H1 (cell line): ENCODE measurements at regions not wholly inside any gene's neighbourhood (a gene's known extent, or its start where the extent isn't known, plus 50 kb on each side); places are given as distances from the start of the nearest gene placed in this dataset.

Experiments
- CTCF ChIA-PET: fragments of 300-600 bp; sonication (Branson Sonifier 250); formaldehyde crosslinking; loops from one replicate; lab custom pipeline; 2021; ENCODE audit not compliant: partially characterized antibody; lab: Charles Lee
- POLR2A ChIA-PET: fragments of 300-600 bp; sonication (Branson Sonifier 250); formaldehyde crosslinking; loops from one replicate; lab custom pipeline; 2021; ENCODE audit warnings: inconsistent platforms; ENCODE audit not compliant: partially characterized antibody; lab: Charles Lee
- DNase-seq, 2 experiments: peaks; one replicate each; pipeline versions ENCODE4 v3.0.0 to v3.0.0-alpha.2; 2010 to 2022; ENCODE audit warnings: low spot score in 2 of 2, low read depth in 1 of 2, mixed read lengths in 1 of 2
- FAIRE-seq: peaks from 2 replicates; lab custom pipeline; 2011; peaks lifted over from hg19 to GRCh38; lab: Jason Lieb, UNC
- H2AFZ ChIP-seq: 2 replicates; pipeline ENCODE4 v1.8.1; 2012; ENCODE audit warnings: low read length, inconsistent platforms
- H2AK5ac ChIP-seq: 2 replicates; pipeline ENCODE4 v1.6.1; 2013; ENCODE audit warnings: low read depth, low read length
- H2BK120ac ChIP-seq: replicated peaks from 2 replicates; pipeline ENCODE3; 2013; ENCODE audit warnings: low read depth, low read length, inconsistent platforms
- H2BK12ac ChIP-seq: 2 replicates; pipeline ENCODE4 v1.6.1; 2013; ENCODE audit warnings: low read depth, low read length
- H2BK15ac ChIP-seq: 2 replicates; pipeline ENCODE4 v1.6.1; 2013; ENCODE audit warnings: low read length
- H2BK20ac ChIP-seq: 2 replicates; pipeline ENCODE4 v1.6.1; 2013; ENCODE audit warnings: low read length
- H2BK5ac ChIP-seq: 2 replicates; pipeline ENCODE4 v1.6.1; 2013; ENCODE audit warnings: low read depth, low read length
- H3K14ac ChIP-seq: 2 replicates; pipeline ENCODE4 v1.6.1; 2013; ENCODE audit warnings: inconsistent platforms; ENCODE audit not compliant: insufficient read length
- H3K18ac ChIP-seq: 2 replicates; pipeline ENCODE4 v1.6.1; 2013; ENCODE audit warnings: low read length; ENCODE audit errors: extremely low read depth
- H3K23ac ChIP-seq: 2 replicates; pipeline ENCODE4 v1.6.1; 2013; ENCODE audit warnings: inconsistent platforms; ENCODE audit not compliant: insufficient read length
- H3K23me2 ChIP-seq: 2 replicates; pipeline ENCODE4 v1.6.1; 2013; ENCODE audit warnings: low read depth, low read length
- H3K27ac ChIP-seq: 2 replicates; pipeline ENCODE4 v1.6.1; 2011; ENCODE audit warnings: low read depth, low read length, inconsistent platforms
- H3K27me3 ChIP-seq, 4 experiments: replicated peaks in 1 of 4; 1 replicate in 1 of 4; 2 replicates in 3 of 4; pipeline versions ENCODE4 v1.6.1 to v1.8.1; 2011 to 2013; ENCODE audit warnings: low read length in 3 of 4, mild to moderate bottlenecking in 3 of 4, inconsistent platforms in 2 of 4, mixed read lengths in 2 of 4, moderate library complexity in 1 of 4; ENCODE audit not compliant: control insufficient read depth in 3 of 4, insufficient read depth in 3 of 4; ENCODE audit errors: extremely low read depth in 1 of 4
- H3K36me3 ChIP-seq, 4 experiments: 2 replicates each; pipeline versions ENCODE4 v1.6.1 to v1.8.1; 2011 to 2013; ENCODE audit warnings: mild to moderate bottlenecking in 4 of 4, low read length in 3 of 4, moderate library complexity in 2 of 4, control low read depth in 1 of 4, inconsistent platforms in 1 of 4; ENCODE audit not compliant: insufficient read depth in 4 of 4, control insufficient read depth in 2 of 4
- H3K4ac ChIP-seq: replicated peaks from 2 replicates; pipeline ENCODE3; 2013; ENCODE audit warnings: low read length, low read depth, mixed read lengths, inconsistent platforms; ENCODE audit not compliant: insufficient read length
- H3K4me1 ChIP-seq, 4 experiments: replicated peaks in 1 of 4; 1 replicate in 1 of 4; 2 replicates in 3 of 4; pipeline versions ENCODE4 v1.6.1 to v1.8.1; 2011 to 2013; ENCODE audit warnings: low read length in 3 of 4, inconsistent platforms in 2 of 4, mixed read lengths in 1 of 4; ENCODE audit not compliant: insufficient read depth in 4 of 4, control insufficient read depth in 3 of 4
- H3K4me2 ChIP-seq, 2 experiments: 2 replicates each; pipeline versions ENCODE4 v1.6.1 to v1.8.1; 2011 to 2013; ENCODE audit warnings: low read depth in 2 of 2, low read length in 2 of 2, control low read depth in 1 of 2, inconsistent platforms in 1 of 2, mild to moderate bottlenecking in 1 of 2; ENCODE audit not compliant: insufficient read depth in 1 of 2
- H3K4me3 ChIP-seq, 4 experiments: fragments of 200-600, 300-600 bp in 1 of 4; sonication (generic), shearing (Covaris generic), sonication (Bioruptor Twin) in 1 of 4; 2 replicates each; pipeline versions ENCODE4 v1.5.1 to v1.8.1; 2011 to 2016; ENCODE audit warnings: low read length in 4 of 4, low read depth in 3 of 4, control low read depth in 2 of 4, inconsistent platforms in 2 of 4, mild to moderate bottlenecking in 2 of 4, mixed read lengths in 1 of 4, moderate library complexity in 1 of 4; ENCODE audit not compliant: insufficient read depth in 2 of 4; ENCODE audit errors: extremely low read depth in 1 of 4
- H3K56ac ChIP-seq: replicated peaks from 2 replicates; pipeline ENCODE3; 2013; ENCODE audit warnings: low read depth, mild to moderate bottlenecking, mixed read lengths, low read length, inconsistent platforms; ENCODE audit not compliant: insufficient read length
- H3K79me1 ChIP-seq: 2 replicates; pipeline ENCODE4 v1.6.1; 2013; ENCODE audit warnings: low read depth, low read length, control low read depth
- H3K79me2 ChIP-seq, 2 experiments: 2 replicates each; pipeline versions ENCODE4 v1.6.1 to v1.8.1; 2012 to 2013; ENCODE audit warnings: low read length in 2 of 2, mild to moderate bottlenecking in 2 of 2, inconsistent platforms in 1 of 2; ENCODE audit not compliant: insufficient read depth in 2 of 2, control insufficient read depth in 1 of 2
- H3K9ac ChIP-seq, 4 experiments: replicated peaks in 1 of 4; 1 replicate in 1 of 4; 2 replicates in 3 of 4; pipeline versions ENCODE4 v1.6.1 to v1.8.1; 2011 to 2013; ENCODE audit warnings: low read depth in 3 of 4, low read length in 3 of 4, control low read depth in 2 of 4, mild to moderate bottlenecking in 2 of 4, moderate library complexity in 2 of 4, inconsistent platforms in 1 of 4; ENCODE audit errors: extremely low read depth in 1 of 4
- H3K9me3 ChIP-seq, 2 experiments: 2 replicates each; pipeline versions ENCODE4 v1.6.1 to v1.8.1; 2012 to 2013; ENCODE audit warnings: mild to moderate bottlenecking in 2 of 2, moderate library complexity in 2 of 2, control low read depth in 1 of 2, inconsistent platforms in 1 of 2, low read depth in 1 of 2, low read length in 1 of 2, mixed read lengths in 1 of 2; ENCODE audit not compliant: insufficient read depth in 2 of 2
- H4K20me1 ChIP-seq, 2 experiments: replicated peaks in 1 of 2; 2 replicates each; pipeline versions ENCODE3 to v1.8.1; 2011 to 2013; ENCODE audit warnings: inconsistent platforms in 2 of 2, low read length in 2 of 2, mild to moderate bottlenecking in 1 of 2; ENCODE audit not compliant: insufficient read depth in 2 of 2, control insufficient read depth in 1 of 2
- H4K5ac ChIP-seq: 2 replicates; pipeline ENCODE4 v1.6.1; 2013; ENCODE audit warnings: low read length, low read depth, mixed read lengths, inconsistent platforms; ENCODE audit not compliant: insufficient read length
- H4K8ac ChIP-seq: 2 replicates; pipeline ENCODE4 v1.8.0; 2013; ENCODE audit warnings: mild to moderate bottlenecking, moderate library complexity, low read length, inconsistent platforms; ENCODE audit not compliant: insufficient read depth; ENCODE audit errors: extremely low read depth
- H4K91ac ChIP-seq: replicated peaks from 2 replicates; pipeline ENCODE3; 2013; ENCODE audit warnings: low read length, mixed read lengths, inconsistent platforms; ENCODE audit not compliant: insufficient read length
- HDAC6 ChIP-seq: IDR thresholded peaks from one replicate; pipeline ENCODE4 v1.7.1; 2012; ENCODE audit warnings: low read depth, mild to moderate bottlenecking, inconsistent platforms, low read length, moderate library complexity
- MAX ChIP-seq: IDR thresholded peaks from 2 replicates; pipeline ENCODE4 v1.6.1; 2012; ENCODE audit warnings: inconsistent platforms
- PHF8 ChIP-seq: fragments of 200-600 bp; sonication (generic); conservative IDR thresholded peaks from 2 replicates; pipeline ENCODE4 v1.7.1; 2012; ENCODE audit warnings: low read depth, mild to moderate bottlenecking, inconsistent platforms, low read length, moderate library complexity
- RFX5 ChIP-seq: IDR thresholded peaks from 2 replicates; pipeline ENCODE4 v1.6.1; 2011; ENCODE audit warnings: low read depth, low read length, improper control_type of control experiment, borderline replicate concordance
- TCF12 ChIP-seq: IDR thresholded peaks from 2 replicates; pipeline ENCODE4 v1.6.1; 2011; ENCODE audit warnings: low read depth, mild to moderate bottlenecking, low read length
- TEAD4 ChIP-seq: IDR thresholded peaks from 2 replicates; pipeline ENCODE4 v1.6.1; 2012; ENCODE audit warnings: low read depth, low read length, inconsistent platforms, mixed read lengths
- WGBS, 2 experiments: shearing (Covaris generic) in 1 of 2; methylation state at CpG; one replicate each; pipeline versions ENCODE4 v1.1.6 to v1.1.7; 2013 to 2015; ENCODE audit warnings: low lambda C conversion rate in 2 of 2, mixed read lengths in 2 of 2, inconsistent platforms in 1 of 2, low coverage in 1 of 2, missing lambda C conversion rate in 1 of 2; ENCODE audit not compliant: insufficient replicate concordance in 2 of 2, insufficient coverage in 1 of 2, insufficient read length in 1 of 2; ENCODE audit errors: extremely low coverage in 1 of 2, missing lambda C conversion rate in 1 of 2; 5-methylcytosine and 5-hydroxymethylcytosine counted together
- TF ChIP-seq, protein P1 (sequence below): IDR thresholded peaks from 2 replicates; pipeline ENCODE4 v1.6.1; 2012; ENCODE audit warnings: inconsistent platforms

DNA sequence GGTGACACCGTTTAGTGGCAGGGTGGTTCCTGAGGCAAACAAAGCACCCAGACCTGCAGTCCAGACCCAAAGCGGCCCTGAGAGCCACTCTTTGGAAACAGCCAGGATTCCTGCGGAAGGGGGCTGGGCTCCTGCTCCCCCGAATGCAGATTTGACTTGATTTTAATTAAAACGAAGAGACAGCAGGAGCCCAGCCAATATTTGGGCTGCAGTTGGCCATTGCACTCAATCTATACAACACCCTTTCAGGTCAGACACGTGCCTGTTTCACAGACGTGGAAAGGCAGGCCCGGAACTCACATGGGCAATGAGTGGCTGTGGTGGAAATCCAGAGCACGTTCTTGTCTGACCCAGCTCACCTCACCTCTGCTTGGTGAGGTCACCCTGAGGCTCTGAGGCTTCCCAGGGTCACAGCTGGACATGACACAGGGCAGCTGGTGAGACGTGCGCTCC lies 122.4 kb downstream of the NDUFA10 start:
- no peak for TF ChIP-seq HDAC6
- TF ChIP-seq RFX5, result no peak
- TF ChIP-seq PHF8, result no peak
- peak; percentile 57 for TF ChIP-seq TEAD4
- TF ChIP-seq, protein P1, sequence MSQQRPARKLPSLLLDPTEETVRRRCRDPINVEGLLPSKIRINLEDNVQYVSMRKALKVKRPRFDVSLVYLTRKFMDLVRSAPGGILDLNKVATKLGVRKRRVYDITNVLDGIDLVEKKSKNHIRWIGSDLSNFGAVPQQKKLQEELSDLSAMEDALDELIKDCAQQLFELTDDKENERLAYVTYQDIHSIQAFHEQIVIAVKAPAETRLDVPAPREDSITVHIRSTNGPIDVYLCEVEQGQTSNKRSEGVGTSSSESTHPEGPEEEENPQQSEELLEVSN, result peak; percentile 59
- TF ChIP-seq MAX, result peak; percentile 76
- no peak for TF ChIP-seq TCF12
- peak overlapping the region; percentile 46 to 61 for H3K4me2 ChIP-seq
- no peak overlapping the region for H3K4ac ChIP-seq
- no peak overlapping the region for H3K56ac ChIP-seq
- peaks cover 0 to 1% of the 10 kb centered on the region in 2 experiments for H4K20me1 ChIP-seq
- no peak overlapping the region for H3K23ac ChIP-seq
- POLR2A ChIA-PET, result no interaction called here
- no peaks in the 10 kb centered on the region for H3K27me3 ChIP-seq
- H3K36me3 ChIP-seq, result no peaks in the 10 kb centered on the region
- no peak overlapping the region for H4K5ac ChIP-seq
- H3K79me1 ChIP-seq, result no peaks in the 10 kb centered on the region
- no peak overlapping the region for H2BK15ac ChIP-seq
- H2AK5ac ChIP-seq, result peak overlapping the region; percentile 39; the same call in 1 of the 2 replicates
- H4K91ac ChIP-seq, result peak overlapping the region; percentile 7
- no peaks in the 10 kb centered on the region for H3K79me2 ChIP-seq
- H3K27ac ChIP-seq, result no peak overlapping the region
- peak overlapping the region; percentile 17; the same call in 1 of the 2 replicates for H2BK12ac ChIP-seq
- DNase-seq (peak in 1 of 2 experiments; percentile 46), FAIRE-seq (no peak)
- H2BK5ac ChIP-seq, result no peak overlapping the region; the same call in 1 of the 2 replicates
- H3K4me1 ChIP-seq, result peaks cover 7 to 18% (median 9%) of the 10 kb centered on the region in 4 experiments
- H3K23me2 ChIP-seq, result no peaks in the 10 kb centered on the region
- peak overlapping the region; percentile 87 for H2BK120ac ChIP-seq
- peak overlapping the region; percentile 78; the same call in 1 of the 2 replicates for H2AFZ ChIP-seq
- no peak overlapping the region; the same call in 1 of the 2 replicates for H3K18ac ChIP-seq
- WGBS, 2 experiments, result 44% methylated on average over 11 of the region's 11 CpGs; no CpG with 5 or more reads in 1 of the 2 experiments
- H4K8ac ChIP-seq, result no peak overlapping the region
- CTCF ChIA-PET, result no interaction called here
- H3K4me3 ChIP-seq, result no peak overlapping the region; a peak in 2 of 8 replicates
- H2BK20ac ChIP-seq, result no peak overlapping the region
- H3K9ac ChIP-seq, result no peak overlapping the region
- no peak overlapping the region for H3K14ac ChIP-seq
- H3K9me3 ChIP-seq, result no peaks in the 10 kb centered on the region
